ENCODE measurements at regions not wholly inside any gene's neighbourhood (a gene's known extent, or its start where the extent isn't known, plus 50 kb on each side); places are given as distances from the start of the nearest gene placed in this dataset.
"Not testable (repeated sequence)": the region's sequence is repeated elsewhere in the genome, so short reads cannot be mapped to it uniquely, and the experiment has no call there.

DNA sequence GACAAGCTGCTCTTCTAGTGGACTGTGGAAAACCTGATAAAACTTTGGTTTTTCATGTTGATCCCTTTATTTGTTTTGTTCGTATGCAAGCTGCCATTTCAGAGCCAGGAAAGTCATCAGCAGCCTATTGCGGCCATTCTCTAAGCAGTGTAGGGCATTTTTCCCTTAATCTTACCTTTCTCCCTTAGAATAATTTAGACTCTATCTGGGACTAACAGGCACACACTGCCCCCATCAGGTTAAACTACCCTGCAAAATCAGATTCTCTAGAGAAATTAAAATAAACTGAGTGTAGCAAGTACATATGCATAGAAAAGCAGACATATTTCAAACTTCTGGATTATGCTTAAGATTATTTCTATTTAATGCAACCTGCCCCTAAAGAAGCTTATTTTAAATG, 347.5 kb downstream of the METTL4 start:
- no peaks in the 10 kb centered on the region for H3K27me3 Mint-ChIP-seq (ENCODE audit: low read depth)
- H3K27ac Mint-ChIP-seq = no peak overlapping the region
- H3K4me3 Mint-ChIP-seq = no peak overlapping the region
- H3K9me3 Mint-ChIP-seq = no peaks in the 10 kb centered on the region
- no peak for DNase-seq (ENCODE audit: low spot score)
- H3K36me3 Mint-ChIP-seq (ENCODE audit: low read depth) = no peaks in the 10 kb centered on the region
- no peaks in the 10 kb centered on the region for H3K4me1 Mint-ChIP-seq (ENCODE audit: low read depth)

DNA sequence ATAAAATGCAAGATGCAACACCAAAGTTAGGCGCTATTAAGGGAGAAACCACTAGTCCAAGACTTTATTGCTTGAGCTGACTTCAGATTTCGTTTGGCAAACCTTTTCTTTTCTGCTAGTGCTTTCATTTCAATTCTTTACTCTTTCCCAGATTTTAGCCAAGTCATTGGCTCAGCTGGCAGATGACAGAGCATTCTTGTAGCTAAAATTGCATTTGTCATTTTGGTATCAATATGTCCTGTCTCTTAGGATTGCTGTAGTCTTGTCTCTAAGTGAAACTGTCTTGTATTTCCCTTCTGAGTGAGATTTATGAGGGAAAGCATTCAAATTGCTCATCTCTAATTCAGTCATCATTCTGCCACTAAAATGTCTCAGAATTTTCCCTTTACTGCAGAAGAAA, 335.1 kb downstream of the METTL4 start:
- no peaks in the 10 kb centered on the region for H3K9me3 Mint-ChIP-seq

DNA sequence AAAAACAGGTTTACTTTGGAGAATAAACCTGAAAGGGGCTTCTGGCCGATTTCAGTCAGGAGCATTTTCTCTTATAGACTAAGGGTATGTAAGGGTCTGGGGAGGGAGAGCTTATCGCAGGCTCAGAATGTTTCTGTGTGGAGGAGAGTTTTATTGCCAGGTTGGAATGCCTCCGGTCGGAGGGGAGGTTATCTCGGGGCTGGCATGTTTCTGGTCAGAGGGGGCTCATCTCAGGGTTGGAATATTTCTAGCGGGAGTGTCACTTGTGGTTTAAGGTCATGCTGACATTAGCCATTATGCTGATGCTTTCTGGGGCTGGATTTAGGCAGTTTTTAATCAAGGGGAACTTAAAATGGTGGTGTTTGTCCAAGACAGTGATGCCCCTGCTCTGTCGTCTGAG, 333.6 kb downstream of the METTL4 start:
- no peak for DNase-seq (ENCODE audit: low spot score)
- Mint-ChIP-seq H3K27ac (no peak overlapping the region), H3K9me3 (no peaks in the 10 kb centered on the region), H3K27me3 (ENCODE audit: low read depth) (no peaks in the 10 kb centered on the region), H3K4me1 (ENCODE audit: low read depth) (no peaks in the 10 kb centered on the region), H3K36me3 (ENCODE audit: low read depth) (no peaks in the 10 kb centered on the region), H3K4me3 (no peak overlapping the region)

More for the DNA sequence above, 335.1 kb downstream of the METTL4 start:
- H3K4me1 Mint-ChIP-seq (ENCODE audit: low read depth) = no peaks in the 10 kb centered on the region
- no peak for DNase-seq (ENCODE audit: low spot score)
- H3K27ac Mint-ChIP-seq = no peak overlapping the region
- H3K4me3 Mint-ChIP-seq = no peak overlapping the region
- no peaks in the 10 kb centered on the region for H3K36me3 Mint-ChIP-seq (ENCODE audit: low read depth)
- H3K27me3 Mint-ChIP-seq (ENCODE audit: low read depth) = no peaks in the 10 kb centered on the region

DNA sequence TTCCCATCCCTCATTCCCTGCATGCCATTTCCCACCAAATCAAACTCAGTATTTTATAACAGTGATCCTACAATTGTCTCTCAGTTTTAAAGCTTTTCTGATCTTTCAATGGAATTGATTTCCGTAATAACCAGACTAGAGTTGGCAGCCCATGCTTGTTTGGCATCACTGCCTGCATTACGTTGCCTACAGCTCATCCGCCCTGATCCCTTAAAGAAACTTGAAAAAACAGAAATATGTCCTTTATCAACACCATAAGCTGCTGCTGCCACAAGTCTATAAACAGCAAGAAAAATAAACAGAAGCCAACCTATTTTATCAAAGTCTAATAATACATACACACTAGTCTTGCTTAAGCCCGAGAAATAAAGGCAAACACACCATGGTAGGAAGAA, 331.0 kb downstream of the METTL4 start:
- Mint-ChIP-seq H3K9me3 (no peaks in the 10 kb centered on the region), H3K4me1 (ENCODE audit: low read depth) (no peaks in the 10 kb centered on the region), H3K27ac (no peak overlapping the region), H3K4me3 (no peak overlapping the region), H3K27me3 (ENCODE audit: low read depth) (no peaks in the 10 kb centered on the region), H3K36me3 (ENCODE audit: low read depth) (no peaks in the 10 kb centered on the region)
- no peak for DNase-seq (ENCODE audit: low spot score)

DNA sequence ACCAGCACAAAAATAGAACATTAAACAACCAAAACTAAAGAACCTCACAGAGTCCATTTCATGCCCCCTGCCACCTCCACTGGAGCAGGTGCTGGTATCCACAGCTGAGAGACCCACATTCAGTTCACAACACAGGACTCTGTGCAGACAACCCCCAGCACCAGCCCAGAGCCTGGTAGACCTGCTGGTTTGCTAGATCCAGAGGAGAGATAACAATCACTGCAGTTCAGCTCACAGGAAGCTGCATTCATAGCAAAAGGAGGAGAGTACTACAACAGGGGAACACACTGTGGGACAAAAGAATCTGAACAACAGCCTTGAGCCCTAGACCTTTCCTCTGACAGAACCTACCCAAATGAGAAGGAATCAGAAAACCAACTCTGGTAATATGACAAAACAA, 326.7 kb downstream of the METTL4 start:
- Mint-ChIP-seq H3K27me3 (ENCODE audit: low read depth) (no peaks in the 10 kb centered on the region), H3K27ac (no peak overlapping the region), H3K36me3 (ENCODE audit: low read depth) (no peaks in the 10 kb centered on the region), H3K4me3 (no peak overlapping the region), H3K4me1 (ENCODE audit: low read depth) (no peaks in the 10 kb centered on the region), H3K9me3 (no peaks in the 10 kb centered on the region)
- no peak for DNase-seq (ENCODE audit: low spot score)

DNA sequence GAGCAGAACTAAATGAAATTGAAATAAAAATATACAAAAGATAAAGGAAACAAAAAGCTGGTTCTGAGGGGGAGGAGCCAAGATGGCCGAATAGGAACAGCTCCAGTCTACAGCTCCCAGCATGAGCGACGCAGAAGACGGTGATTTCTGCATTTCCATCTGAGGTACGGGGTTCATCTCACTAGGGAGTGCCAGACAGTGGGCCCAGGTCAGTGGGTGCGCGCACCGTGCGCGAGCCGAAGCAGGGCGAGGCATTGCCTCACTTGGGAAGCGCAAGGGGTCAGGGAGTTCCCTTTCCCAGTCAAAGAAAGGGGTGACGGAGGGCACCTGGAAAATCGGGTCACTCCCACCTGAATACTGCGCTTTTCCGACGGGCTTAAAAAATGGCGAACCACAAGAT, 324.2 kb downstream of the METTL4 start:
- not testable (repeated sequence) for H3K27me3 Mint-ChIP-seq (ENCODE audit: low read depth); H3K4me1 Mint-ChIP-seq (ENCODE audit: low read depth); H3K36me3 Mint-ChIP-seq (ENCODE audit: low read depth); H3K27ac Mint-ChIP-seq; DNase-seq (ENCODE audit: low spot score); H3K9me3 Mint-ChIP-seq; H3K4me3 Mint-ChIP-seq

DNA sequence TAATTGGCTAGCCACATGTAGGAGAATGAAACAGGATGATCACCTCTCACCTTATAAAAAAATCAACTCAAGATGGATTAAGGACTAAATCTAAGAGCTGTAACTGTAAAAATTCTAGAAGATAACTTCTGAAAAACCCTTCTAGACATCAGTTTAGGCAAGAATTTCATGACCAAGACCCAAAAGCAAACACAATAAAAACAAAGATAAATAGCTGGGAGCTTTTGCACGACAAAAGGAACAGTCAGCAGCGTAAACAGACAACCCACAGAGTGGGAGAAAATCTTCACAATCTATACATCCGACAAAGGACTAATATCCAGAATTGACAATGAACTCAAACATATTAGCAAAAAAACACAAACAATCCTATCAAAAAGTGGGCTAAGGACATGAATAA, 316.3 kb downstream of the METTL4 start:
- no peaks in the 10 kb centered on the region for H3K36me3 Mint-ChIP-seq (ENCODE audit: low read depth)
- no peaks in the 10 kb centered on the region for H3K4me1 Mint-ChIP-seq (ENCODE audit: low read depth)
- H3K27me3 Mint-ChIP-seq (ENCODE audit: low read depth) = no peaks in the 10 kb centered on the region
- H3K9me3 Mint-ChIP-seq = no peaks in the 10 kb centered on the region
- H3K4me3 Mint-ChIP-seq = no peak overlapping the region
- no peak for DNase-seq (ENCODE audit: low spot score)
- H3K27ac Mint-ChIP-seq = no peak overlapping the region

DNA sequence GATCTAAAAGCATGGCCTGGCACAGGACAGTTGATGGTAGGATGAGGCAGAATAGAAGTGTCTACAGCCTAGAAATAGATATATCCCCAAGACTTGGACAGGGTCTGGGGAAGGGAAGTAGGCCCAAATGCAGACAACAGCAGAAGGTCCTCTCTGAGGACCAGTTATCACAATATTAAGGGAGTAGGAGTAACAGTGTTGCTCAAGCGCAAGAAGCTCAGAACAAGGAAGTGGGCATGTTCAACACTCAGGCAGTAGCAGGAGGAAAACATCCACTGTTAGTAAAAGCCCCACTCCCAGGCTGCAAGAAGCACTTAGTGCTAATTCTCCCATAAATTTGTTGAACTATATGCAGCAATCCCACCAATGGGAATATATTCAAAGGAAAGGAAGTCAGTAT, 314.7 kb downstream of the METTL4 start:
- no peak overlapping the region for H3K27ac Mint-ChIP-seq
- no peaks in the 10 kb centered on the region for H3K9me3 Mint-ChIP-seq
- no peak for DNase-seq (ENCODE audit: low spot score)
- no peaks in the 10 kb centered on the region for H3K4me1 Mint-ChIP-seq (ENCODE audit: low read depth)
- no peaks in the 10 kb centered on the region for H3K27me3 Mint-ChIP-seq (ENCODE audit: low read depth)
- H3K4me3 Mint-ChIP-seq = no peak overlapping the region
- no peaks in the 10 kb centered on the region for H3K36me3 Mint-ChIP-seq (ENCODE audit: low read depth)

DNA sequence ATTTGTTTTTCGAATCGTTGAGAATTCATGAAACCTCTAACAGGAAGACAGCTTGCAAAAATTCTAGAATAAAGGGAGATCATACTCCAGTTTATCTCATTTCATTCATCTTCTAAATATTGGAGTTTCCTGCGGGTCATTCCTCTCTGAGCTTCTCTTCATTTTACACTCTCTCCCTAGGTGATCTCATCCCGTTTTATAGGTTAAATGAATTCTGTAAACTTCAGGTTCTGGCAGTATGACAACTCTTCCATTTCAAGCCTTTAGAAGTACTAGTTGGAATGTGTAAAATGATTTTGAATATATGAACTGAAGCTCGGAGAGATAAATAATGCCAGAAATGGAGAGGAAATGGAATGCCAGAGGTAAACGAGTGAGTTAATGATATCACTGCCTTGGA, 312.4 kb downstream of the METTL4 start:
- no peak for DNase-seq (ENCODE audit: low spot score)
- Mint-ChIP-seq H3K36me3 (ENCODE audit: low read depth) (no peaks in the 10 kb centered on the region), H3K27ac (no peak overlapping the region), H3K4me3 (no peak overlapping the region), H3K4me1 (ENCODE audit: low read depth) (no peaks in the 10 kb centered on the region), H3K27me3 (ENCODE audit: low read depth) (no peaks in the 10 kb centered on the region), H3K9me3 (no peaks in the 10 kb centered on the region)

DNA sequence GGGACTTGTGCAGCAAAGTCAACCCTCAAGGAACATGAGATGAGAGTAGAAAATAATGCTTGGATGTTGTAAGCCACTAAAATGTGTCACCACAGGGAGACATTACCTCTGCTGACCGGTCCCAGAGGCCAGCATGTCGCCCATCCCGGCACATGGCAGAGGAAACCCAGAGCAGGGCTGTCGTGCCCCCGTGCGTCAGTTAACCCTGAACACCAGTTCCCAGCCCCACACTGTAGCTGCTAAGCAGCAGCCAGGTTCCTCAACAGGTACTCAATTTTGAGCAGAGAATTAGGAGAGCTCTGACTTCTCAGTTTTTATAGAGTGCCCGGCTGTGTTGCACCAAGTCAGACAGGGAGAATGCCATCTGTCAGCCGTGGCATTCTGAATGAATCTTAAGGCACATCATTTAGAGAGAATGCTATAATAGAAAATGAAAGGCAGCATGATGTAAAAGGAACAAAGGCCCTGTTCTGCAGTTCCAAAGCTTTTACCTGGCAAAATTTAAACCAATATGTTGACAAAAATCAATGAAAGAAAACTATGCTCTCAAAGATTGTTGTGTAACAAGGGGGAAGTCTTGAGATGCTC, 307.9 kb downstream of the METTL4 start:
- no peaks in the 10 kb centered on the region for H3K4me1 Mint-ChIP-seq (ENCODE audit: low read depth)
- H3K4me3 Mint-ChIP-seq = no peak overlapping the region
- no peaks in the 10 kb centered on the region for H3K36me3 Mint-ChIP-seq (ENCODE audit: low read depth)
- DNase-seq (ENCODE audit: low spot score) = no peak
- H3K9me3 Mint-ChIP-seq = no peaks in the 10 kb centered on the region
- no peaks in the 10 kb centered on the region for H3K27me3 Mint-ChIP-seq (ENCODE audit: low read depth)
- H3K27ac Mint-ChIP-seq = no peak overlapping the region

DNA sequence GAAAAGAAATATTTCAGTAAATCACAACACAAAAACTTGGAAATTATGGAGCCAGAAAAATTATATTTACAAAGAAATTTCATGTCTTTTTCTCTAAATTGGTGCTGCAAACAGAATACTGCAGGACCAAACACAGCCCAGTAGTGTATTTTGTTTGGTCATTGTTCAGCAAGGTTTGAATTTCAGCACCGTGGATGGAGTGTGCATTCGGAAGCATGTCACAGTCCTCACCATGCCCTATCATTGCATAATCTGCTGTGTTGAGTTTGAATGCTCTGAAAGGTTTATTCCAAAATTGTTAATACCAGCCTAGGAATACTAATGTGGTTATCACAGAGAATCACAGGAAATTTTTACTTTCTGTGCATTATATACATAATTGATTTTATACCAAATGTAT, 296.7 kb downstream of the METTL4 start:
- no peak for DNase-seq (ENCODE audit: low spot score)
- H3K4me1 Mint-ChIP-seq (ENCODE audit: low read depth) = no peaks in the 10 kb centered on the region
- H3K36me3 Mint-ChIP-seq (ENCODE audit: low read depth) = no peaks in the 10 kb centered on the region
- H3K4me3 Mint-ChIP-seq = no peak overlapping the region
- H3K9me3 Mint-ChIP-seq = no peaks in the 10 kb centered on the region
- no peak overlapping the region for H3K27ac Mint-ChIP-seq
- no peaks in the 10 kb centered on the region for H3K27me3 Mint-ChIP-seq (ENCODE audit: low read depth)

DNA sequence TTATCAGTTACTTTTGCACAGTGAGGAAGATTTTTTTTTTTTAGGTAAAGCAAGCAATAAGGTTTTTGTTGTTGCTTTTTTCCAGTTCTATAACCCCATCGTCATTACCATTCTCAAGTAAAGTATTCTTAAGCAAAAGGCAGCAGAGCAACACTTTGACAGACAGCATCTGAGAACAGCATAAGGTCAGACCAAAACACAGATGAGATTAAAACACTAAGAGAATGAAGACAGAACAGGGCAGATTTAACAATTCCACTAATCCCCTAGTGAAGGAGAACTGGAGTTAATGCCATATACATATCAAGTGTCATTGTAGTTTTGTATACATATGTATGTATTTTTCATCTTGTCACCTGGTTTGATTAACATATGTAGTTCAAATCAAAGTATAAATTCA, 290.2 kb downstream of the METTL4 start:
- DNase-seq (ENCODE audit: low spot score) = no peak
- H3K9me3 Mint-ChIP-seq = no peaks in the 10 kb centered on the region
- no peak overlapping the region for H3K4me3 Mint-ChIP-seq
- H3K36me3 Mint-ChIP-seq (ENCODE audit: low read depth) = no peaks in the 10 kb centered on the region
- no peaks in the 10 kb centered on the region for H3K27me3 Mint-ChIP-seq (ENCODE audit: low read depth)
- H3K27ac Mint-ChIP-seq = no peak overlapping the region
- H3K4me1 Mint-ChIP-seq (ENCODE audit: low read depth) = no peaks in the 10 kb centered on the region

DNA sequence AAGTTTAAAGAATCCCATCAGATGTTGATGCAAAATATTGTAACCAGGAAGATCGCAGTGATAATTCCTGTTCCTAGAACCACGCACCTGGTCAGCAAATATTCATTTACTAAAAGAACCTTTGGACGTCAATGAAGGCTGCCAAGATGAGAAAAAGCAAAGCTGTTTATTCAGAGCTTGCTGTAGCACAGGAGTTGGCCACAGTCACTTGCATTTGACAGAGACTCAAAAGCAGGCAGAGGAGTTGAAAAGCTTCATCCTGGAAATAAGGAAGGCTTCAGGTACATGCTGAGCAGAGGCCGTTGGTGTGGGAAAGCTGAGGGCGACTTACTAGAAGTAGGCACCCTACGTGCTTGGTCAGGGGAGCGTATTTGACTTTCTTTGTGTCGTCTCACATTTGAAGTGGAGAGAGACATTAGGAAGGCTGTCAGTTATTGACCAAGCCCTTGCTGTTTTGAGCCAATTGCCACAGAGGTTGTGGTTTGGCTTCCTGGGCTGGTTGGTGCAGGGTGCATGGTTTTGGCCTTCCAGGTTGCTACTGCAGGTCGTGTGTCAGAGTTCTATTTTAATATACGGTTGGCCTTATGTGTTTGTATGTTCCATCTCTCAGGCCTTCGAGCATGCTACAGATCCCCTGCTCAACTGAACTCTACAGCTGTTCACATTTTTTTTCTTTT, 289.6 kb downstream of the METTL4 start:
- H3K9me3 Mint-ChIP-seq = no peaks in the 10 kb centered on the region
- no peak overlapping the region for H3K27ac Mint-ChIP-seq
- no peaks in the 10 kb centered on the region for H3K4me1 Mint-ChIP-seq (ENCODE audit: low read depth)
- H3K4me3 Mint-ChIP-seq = no peak overlapping the region
- no peaks in the 10 kb centered on the region for H3K36me3 Mint-ChIP-seq (ENCODE audit: low read depth)
- no peak for DNase-seq (ENCODE audit: low spot score)
- H3K27me3 Mint-ChIP-seq (ENCODE audit: low read depth) = no peaks in the 10 kb centered on the region

DNA sequence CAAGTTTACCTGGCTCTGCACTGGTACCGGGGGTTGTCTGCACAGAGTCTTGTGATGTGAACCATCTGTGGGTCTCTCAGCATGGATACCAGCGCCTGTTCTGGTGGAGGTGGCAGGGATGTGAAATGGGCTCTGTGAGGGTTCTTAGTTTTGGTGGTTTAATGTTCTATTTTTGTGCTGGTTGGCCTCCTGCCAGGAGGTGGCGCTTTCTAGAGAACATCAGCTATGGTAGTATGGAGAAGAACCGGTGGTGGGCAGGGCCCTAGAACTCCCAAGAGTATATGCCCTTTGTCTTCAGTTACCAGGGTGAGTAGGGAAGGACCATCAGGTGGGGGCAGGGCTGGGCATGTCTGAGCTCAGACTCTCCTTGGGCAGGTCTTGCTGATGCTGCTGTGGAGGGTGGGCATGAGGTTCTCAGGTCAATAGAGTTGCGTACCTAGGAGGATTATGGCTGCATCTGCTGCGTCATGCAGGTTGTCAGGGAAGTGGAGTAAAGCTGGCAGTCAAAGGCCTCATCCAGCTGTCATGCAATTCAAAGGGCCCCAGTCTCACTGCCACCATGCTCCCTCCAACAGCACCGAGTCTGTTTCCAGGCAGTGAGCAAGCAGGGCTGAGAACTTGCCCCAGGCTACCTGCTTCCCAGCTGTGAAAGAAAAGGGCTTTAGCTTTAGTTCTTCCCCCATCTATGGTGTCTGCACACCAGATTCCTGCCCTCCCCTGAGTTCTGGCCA, 278.0 kb downstream of the METTL4 start:
- Mint-ChIP-seq H3K36me3 (ENCODE audit: low read depth) (no peaks in the 10 kb centered on the region), H3K27me3 (ENCODE audit: low read depth) (peaks cover 2% of the 10 kb centered on the region), H3K4me3 (no peak overlapping the region), H3K9me3 (no peaks in the 10 kb centered on the region), H3K4me1 (ENCODE audit: low read depth) (no peaks in the 10 kb centered on the region), H3K27ac (no peak overlapping the region)
- DNase-seq (ENCODE audit: low spot score) = no peak
